Stimulated activated CD8-positive, alpha-beta memory T cell treated with anti-CD3 and anti-CD28 coated beads, Interleukin-15, amount 100 ng/mL, for 24 hours (primary cell): ENCODE measurements at regions not wholly inside any gene's neighbourhood (a gene's known extent, or its start where the extent isn't known, plus 50 kb on each side); places are given as distances from the start of the nearest gene placed in this dataset.
"Not testable (repeated sequence)": the region's sequence is repeated elsewhere in the genome, so short reads cannot be mapped to it uniquely, and the experiment has no call there.

Experiments
- DNase-seq: peaks from one replicate; pipeline ENCODE4 v3.0.0-alpha.2; 2020; ENCODE audit warnings: low read depth

- DNase-seq, result no peak
These were observed 118.2 kb upstream of the C7orf33 start for GRCh38 chr7:148472406-148472805.

GRCh38 chr7:148473703-148474480, 116.7 kb upstream of the C7orf33 start:
- DNase-seq, result no peak

- DNase-seq, result no peak
These were observed 116.0 kb upstream of the C7orf33 start for GRCh38 chr7:148474481-148475025.

GRCh38 chr7:148478551-148478950, 112.0 kb upstream of the C7orf33 start:
- no peak for DNase-seq

GRCh38 chr7:148480479-148481146, 110.0 kb upstream of the C7orf33 start:
- no peak for DNase-seq

- no peak for DNase-seq
These were observed 109.4 kb upstream of the C7orf33 start for GRCh38 chr7:148481147-148481526.

GRCh38 chr7:148481971-148482626, 108.5 kb upstream of the C7orf33 start:
- DNase-seq, result no peak

- DNase-seq, result no peak
These were observed 106.9 kb upstream of the C7orf33 start for GRCh38 chr7:148483515-148484308.

GRCh38 chr7:148484486-148484885, 106.1 kb upstream of the C7orf33 start:
- no peak for DNase-seq

- DNase-seq, result no peak
These were observed 104.9 kb upstream of the C7orf33 start for GRCh38 chr7:148485618-148486017.

- DNase-seq, result no peak
These were observed 103.6 kb upstream of the C7orf33 start for GRCh38 chr7:148486937-148487336.

- DNase-seq, result no peak
These were observed 102.7 kb upstream of the C7orf33 start for GRCh38 chr7:148487912-148488311.

- no peak for DNase-seq
These were observed 100.9 kb upstream of the C7orf33 start for GRCh38 chr7:148489678-148490077.

GRCh38 chr7:148492157-148492860, 98.3 kb upstream of the C7orf33 start:
- DNase-seq, result no peak

GRCh38 chr7:148495605-148496004, 95.0 kb upstream of the C7orf33 start:
- no peak for DNase-seq

GRCh38 chr7:148500978-148501377, 89.6 kb upstream of the C7orf33 start:
- DNase-seq, result no peak

- DNase-seq, result no peak
These were observed 86.6 kb upstream of the C7orf33 start for GRCh38 chr7:148503900-148504487.

- no peak for DNase-seq
These were observed 84.8 kb upstream of the C7orf33 start for GRCh38 chr7:148505645-148506375.

GRCh38 chr7:148507064-148507573, 83.4 kb upstream of the C7orf33 start:
- not testable (repeated sequence) for DNase-seq

- DNase-seq, result no peak
These were observed 82.8 kb upstream of the C7orf33 start for GRCh38 chr7:148507787-148508186.
